ENCODE measurements at regions not wholly inside any gene's neighbourhood (a gene's known extent, or its start where the extent isn't known, plus 50 kb on each side); places are given as distances from the start of the nearest gene placed in this dataset.
"Not testable (repeated sequence)": the region's sequence is repeated elsewhere in the genome, so short reads cannot be mapped to it uniquely, and the experiment has no call there.

- no peak for DNase-seq
These were observed 627.2 kb downstream of the UQCRFS1 start for GRCh38 chr19:28585796-28586195.

- DNase-seq: no peak
These were observed 629.2 kb downstream of the UQCRFS1 start for GRCh38 chr19:28583713-28584112.

- DNase-seq: no peak
These were observed 629.7 kb downstream of the UQCRFS1 start for GRCh38 chr19:28583242-28583641.

GRCh38 chr19:28582796-28583195, 630.2 kb downstream of the UQCRFS1 start:
- DNase-seq: no peak

- no peak for DNase-seq
These were observed 630.6 kb downstream of the UQCRFS1 start for GRCh38 chr19:28582344-28582743.

- DNase-seq: no peak
These were observed 631.5 kb downstream of the UQCRFS1 start for GRCh38 chr19:28581468-28581770.

- DNase-seq: no peak
These were observed 634.0 kb downstream of the UQCRFS1 start for GRCh38 chr19:28578786-28579505.

GRCh38 chr19:28578208-28578607, 634.7 kb downstream of the UQCRFS1 start:
- DNase-seq: no peak

GRCh38 chr19:28577666-28578065, 635.3 kb downstream of the UQCRFS1 start:
- no peak for DNase-seq

GRCh38 chr19:28577233-28577632, 635.7 kb downstream of the UQCRFS1 start:
- DNase-seq: no peak

- DNase-seq: no peak
These were observed 637.1 kb downstream of the UQCRFS1 start for GRCh38 chr19:28575816-28576215.

- DNase-seq: not testable (repeated sequence)
These were observed 637.6 kb downstream of the UQCRFS1 start for GRCh38 chr19:28575312-28575711.

- DNase-seq: no peak
These were observed 638.7 kb downstream of the UQCRFS1 start for GRCh38 chr19:28574212-28574611.

- no peak for DNase-seq
These were observed 643.5 kb downstream of the UQCRFS1 start for GRCh38 chr19:28569132-28570131.

GRCh38 chr19:28567834-28568233, 645.1 kb downstream of the UQCRFS1 start:
- DNase-seq: no peak

GRCh38 chr19:28563964-28564921, 648.7 kb downstream of the UQCRFS1 start:
- DNase-seq: no peak

- no peak for DNase-seq
These were observed 652.2 kb downstream of the UQCRFS1 start for GRCh38 chr19:28560786-28561185.

GRCh38 chr19:28558783-28559182, 654.2 kb downstream of the UQCRFS1 start:
- DNase-seq: no peak

GRCh38 chr19:28556371-28556770, 656.6 kb downstream of the UQCRFS1 start:
- no peak for DNase-seq

- DNase-seq: no peak
These were observed 657.6 kb downstream of the UQCRFS1 start for GRCh38 chr19:28555317-28555716.

- DNase-seq: no peak
These were observed 658.4 kb downstream of the UQCRFS1 start for GRCh38 chr19:28554321-28555091.

GRCh38 chr19:28553764-28554163, 659.2 kb downstream of the UQCRFS1 start:
- DNase-seq: no peak

Measured in MV-4-11 (cell line).